ENCODE measurements at regions not wholly inside any gene's neighbourhood (a gene's known extent, or its start where the extent isn't known, plus 50 kb on each side); places are given as distances from the start of the nearest gene placed in this dataset.

DNA sequence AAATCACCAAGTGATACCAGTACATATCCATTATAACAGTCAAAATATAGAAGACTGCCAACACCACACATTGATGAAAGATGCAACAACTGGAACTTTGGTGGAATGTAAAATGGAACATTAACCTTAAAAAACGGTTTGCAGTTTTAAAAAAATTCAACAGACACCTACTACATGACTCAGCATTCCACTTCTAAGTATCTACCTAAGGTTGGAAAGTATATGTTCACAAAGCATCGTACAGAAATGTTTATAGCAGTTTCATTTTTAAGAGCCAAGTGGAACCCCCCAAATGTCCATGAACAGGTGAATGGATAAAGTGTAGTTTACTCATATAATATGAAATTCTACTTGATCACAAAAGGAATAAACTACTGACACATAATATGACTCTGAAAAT is 314.7 kb upstream of the ARRDC4 start:
- TF ChIP-seq, protein P1, sequence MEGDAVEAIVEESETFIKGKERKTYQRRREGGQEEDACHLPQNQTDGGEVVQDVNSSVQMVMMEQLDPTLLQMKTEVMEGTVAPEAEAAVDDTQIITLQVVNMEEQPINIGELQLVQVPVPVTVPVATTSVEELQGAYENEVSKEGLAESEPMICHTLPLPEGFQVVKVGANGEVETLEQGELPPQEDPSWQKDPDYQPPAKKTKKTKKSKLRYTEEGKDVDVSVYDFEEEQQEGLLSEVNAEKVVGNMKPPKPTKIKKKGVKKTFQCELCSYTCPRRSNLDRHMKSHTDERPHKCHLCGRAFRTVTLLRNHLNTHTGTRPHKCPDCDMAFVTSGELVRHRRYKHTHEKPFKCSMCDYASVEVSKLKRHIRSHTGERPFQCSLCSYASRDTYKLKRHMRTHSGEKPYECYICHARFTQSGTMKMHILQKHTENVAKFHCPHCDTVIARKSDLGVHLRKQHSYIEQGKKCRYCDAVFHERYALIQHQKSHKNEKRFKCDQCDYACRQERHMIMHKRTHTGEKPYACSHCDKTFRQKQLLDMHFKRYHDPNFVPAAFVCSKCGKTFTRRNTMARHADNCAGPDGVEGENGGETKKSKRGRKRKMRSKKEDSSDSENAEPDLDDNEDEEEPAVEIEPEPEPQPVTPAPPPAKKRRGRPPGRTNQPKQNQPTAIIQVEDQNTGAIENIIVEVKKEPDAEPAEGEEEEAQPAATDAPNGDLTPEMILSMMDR (IDR thresholded peaks at IDR 0.05; ENCODE audit: poor library complexity), result no peak
- no peak for TF ChIP-seq EZH2phosphoT487 (IDR thresholded peaks at IDR 0.05; ENCODE audit: low read depth, severe bottlenecking, unreplicated experiment)
- no peak for TF ChIP-seq EZH2 (IDR thresholded peaks at IDR 0.05; ENCODE audit: borderline replicate concordance)
